ENCODE measurements at regions not wholly inside any gene's neighbourhood (a gene's known extent, or its start where the extent isn't known, plus 50 kb on each side); places are given as distances from the start of the nearest gene placed in this dataset.

DNA sequence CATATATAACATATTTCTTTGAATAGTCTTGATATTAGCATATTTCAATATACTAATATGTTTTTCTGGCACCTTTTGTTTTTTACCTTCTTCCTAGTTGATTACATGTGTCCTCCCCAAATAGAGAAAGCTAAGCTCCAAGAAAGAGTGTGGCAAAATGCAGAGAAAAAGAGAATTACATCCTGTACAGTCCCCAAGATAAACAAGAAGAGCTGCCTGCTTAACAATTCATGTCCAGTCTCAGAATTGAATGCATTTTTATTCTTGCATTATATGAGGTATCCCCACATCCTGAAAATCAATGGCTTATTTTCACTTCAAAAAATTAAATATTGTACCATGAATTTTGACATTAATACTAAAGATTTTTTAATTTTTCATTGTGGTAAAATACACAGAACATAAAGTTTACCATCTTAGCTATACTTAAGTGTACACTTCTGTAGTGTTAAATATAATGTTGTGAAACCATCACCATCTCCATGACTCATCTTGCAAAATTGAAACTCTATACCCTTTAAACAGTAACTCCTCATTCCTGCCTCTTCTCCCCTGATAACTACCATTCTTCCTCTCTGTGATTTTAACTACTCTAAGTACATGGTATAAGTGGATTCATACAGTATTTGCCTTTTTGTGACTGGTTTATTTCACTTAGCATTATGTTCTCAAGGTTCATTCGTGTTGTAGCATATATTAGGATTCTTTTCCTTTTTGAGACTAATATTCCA, 490.3 kb downstream of the COL12A1 start:
- TF ChIP-seq CTCF (conservative IDR thresholded peaks at IDR 0.05; ENCODE audit: low read length) (no peak), EZH2phosphoT487 (IDR thresholded peaks at IDR 0.05; ENCODE audit: borderline replicate concordance, low read depth, low read length) (no peak)
